HepG2 (cell line): ENCODE measurements at regions not wholly inside any gene's neighbourhood (a gene's known extent, or its start where the extent isn't known, plus 50 kb on each side); places are given as distances from the start of the nearest gene placed in this dataset.

ENCODE experiments used
- ARID3A ChIP-seq: IDR thresholded peaks from 2 replicates; pipeline ENCODE4 v1.6.1; 2012; ENCODE audit warnings: low read depth, low read length, improper control_type of control experiment
- CBX1 ChIP-seq: IDR thresholded peaks from one replicate; pipeline ENCODE4 v1.6.1; 2016; ENCODE audit warnings: antibody characterized with exemption, low read depth
- FOSL2 ChIP-seq: sonication (generic); formaldehyde crosslinking; IDR thresholded peaks from 2 replicates; pipeline ENCODE4 v1.4.0; 2020; ENCODE audit warnings: missing genetic modification reagents
- FOXO1 ChIP-seq: sonication (generic); formaldehyde crosslinking; IDR thresholded peaks from 2 replicates; pipeline ENCODE4 v1.4.0; 2020; ENCODE audit warnings: missing genetic modification reagents
- GATA4 ChIP-seq: sonication (generic); IDR thresholded peaks from 2 replicates; pipeline ENCODE4 v1.6.1; 2016; ENCODE audit warnings: antibody characterized with exemption, low read depth, borderline replicate concordance
- IRX3 ChIP-seq: sonication (generic); formaldehyde crosslinking; IDR thresholded peaks from 2 replicates; pipeline ENCODE4 v1.8.1; 2023; ENCODE audit warnings: mild to moderate bottlenecking, low read depth, missing genetic modification reagents, borderline replicate concordance
- KDM5B ChIP-seq: sonication (generic); formaldehyde crosslinking; IDR thresholded peaks from 2 replicates; pipeline ENCODE4 v1.4.0; 2020; ENCODE audit warnings: missing genetic modification reagents, mild to moderate bottlenecking, borderline replicate concordance
- MIER3 ChIP-seq: IDR thresholded peaks from 2 replicates; pipeline ENCODE4 v1.6.1; 2016; ENCODE audit warnings: missing compliant biosample characterization, borderline replicate concordance
- NFYC ChIP-seq: IDR thresholded peaks from 2 replicates; pipeline ENCODE4 v1.6.1; 2016; ENCODE audit warnings: missing genetic modification reagents, missing compliant biosample characterization
- RAD21 ChIP-seq: fragments of 450-650 bp; formaldehyde crosslinking; IDR thresholded peaks from 2 replicates; pipeline ENCODE4 v1.5.0; 2020; ENCODE audit warnings: mild to moderate bottlenecking
- SAP130 ChIP-seq: IDR thresholded peaks from 2 replicates; pipeline ENCODE4 v1.6.1; 2016; ENCODE audit warnings: low read depth
- ZBTB26 ChIP-seq: IDR thresholded peaks from 2 replicates; pipeline ENCODE4 v1.6.1; 2016; ENCODE audit warnings: missing compliant biosample characterization, missing genetic modification reagents, borderline replicate concordance
- ZBTB40 ChIP-seq, 2 experiments: fragments of 450-650 bp in 1 of 2; sonication (generic) in 1 of 2; formaldehyde crosslinking in 1 of 2; IDR thresholded peaks; 2 replicates each; pipeline versions ENCODE4 v1.6.1 to v1.8.0; 2016 to 2022; ENCODE audit warnings: antibody characterized with exemption in 1 of 2, mild to moderate bottlenecking in 1 of 2, missing genetic modification reagents in 1 of 2
- ZNF292 ChIP-seq: sonication (generic); formaldehyde crosslinking; IDR thresholded peaks from 2 replicates; pipeline ENCODE4 v1.8.1; 2022; ENCODE audit warnings: mild to moderate bottlenecking, low read depth, missing genetic modification reagents, borderline replicate concordance
- ZNF44 ChIP-seq: sonication (generic); formaldehyde crosslinking; IDR thresholded peaks from 2 replicates; pipeline ENCODE4 v1.5.1; 2020; ENCODE audit warnings: mild to moderate bottlenecking, missing genetic modification reagents
- ZNF773 ChIP-seq: sonication (generic); formaldehyde crosslinking; IDR thresholded peaks from 2 replicates; pipeline ENCODE4 v1.4.0; 2020; ENCODE audit warnings: missing genetic modification reagents, borderline replicate concordance
- ZSCAN20 ChIP-seq: sonication (generic); formaldehyde crosslinking; IDR thresholded peaks from 2 replicates; pipeline ENCODE4 v1.4.0; 2020; ENCODE audit warnings: missing genetic modification reagents, mild to moderate bottlenecking, borderline replicate concordance

- TF ChIP-seq ZBTB40 (IDR thresholded peaks at IDR 0.05) (no peak), ZBTB40 (CRISPR knock-in tag; IDR thresholded peaks at IDR 0.05) (no peak), ZNF292 (CRISPR knock-in tag) (no peak), RAD21 (CRISPR knock-in tag) (peak; percentile 90), NFYC (CRISPR knock-in tag) (no peak), FOSL2 (CRISPR knock-in tag) (peak; percentile 57), FOXO1 (CRISPR knock-in tag) (0 out of 2 replicates have a peak, but pooled peaks have one; percentile 25), KDM5B (CRISPR knock-in tag) (no peak), ZNF44 (CRISPR knock-in tag) (no peak), MIER3 (CRISPR knock-in tag) (no peak), ZSCAN20 (no peak), CBX1 (no peak), ARID3A (0 out of 2 replicates have a peak, but pooled peaks have one; percentile 14), ZBTB26 (CRISPR knock-in tag) (peak; percentile 64; the same call in 1 of the 2 replicates), GATA4 (no peak), IRX3 (CRISPR knock-in tag) (no peak), ZNF773 (CRISPR knock-in tag) (no peak), SAP130 (CRISPR knock-in tag) (peak; percentile 29; the same call in 1 of the 2 replicates)
These were observed 167.5 kb upstream of the HABP2 start (continued) for GRCh38 chr10:113385021-113385999.
